HG02981 (cell line): ENCODE measurements at regions not wholly inside any gene's neighbourhood (a gene's known extent, or its start where the extent isn't known, plus 50 kb on each side); places are given as distances from the start of the nearest gene placed in this dataset.

Source experiments
- ATAC-seq: cut with Tn5 transposase; IDR thresholded peaks from one replicate; pipeline ENCODE4 v1.9.1; 2021; ENCODE audit warnings: mild to moderate bottlenecking, moderate library complexity; ENCODE audit not compliant: unreplicated experiment

DNA sequence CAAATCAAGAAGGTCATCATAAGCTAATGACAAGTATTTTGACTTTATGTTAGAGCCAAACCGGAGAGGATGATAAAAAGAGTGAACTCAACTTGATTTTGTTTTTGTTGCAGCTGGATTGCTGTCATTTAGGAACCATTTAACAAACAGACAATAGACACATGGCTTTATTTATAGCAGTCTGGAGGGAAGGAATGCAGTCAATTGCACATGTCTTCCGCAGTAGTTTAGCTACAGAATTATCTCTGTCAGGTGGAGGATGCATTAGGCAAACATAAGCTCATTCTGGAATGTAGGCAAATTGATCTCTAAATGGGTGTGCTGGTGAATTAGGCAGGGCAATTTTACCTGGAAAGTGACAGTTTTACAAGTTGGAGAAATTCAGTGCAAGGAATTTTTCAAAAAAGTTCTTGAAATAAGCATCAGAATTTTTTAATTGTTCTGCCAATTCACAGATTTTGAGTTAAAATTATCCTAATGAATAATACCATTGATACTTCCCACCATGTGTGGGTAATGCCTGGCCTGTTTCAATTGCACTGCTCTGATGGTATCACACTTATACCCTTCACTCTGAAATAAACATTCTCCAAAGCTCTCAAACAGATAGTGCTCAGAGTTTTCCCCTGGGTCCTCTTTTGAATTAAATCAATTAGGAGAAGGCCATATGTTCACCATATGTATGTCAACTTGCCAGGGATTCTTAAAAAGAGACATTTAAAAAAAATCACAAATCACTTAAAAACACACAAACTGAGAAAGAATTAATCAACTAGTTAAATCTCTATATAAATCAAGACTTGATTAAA, 318.3 kb downstream of the NDFIP2 start:
- no peak for ATAC-seq

DNA sequence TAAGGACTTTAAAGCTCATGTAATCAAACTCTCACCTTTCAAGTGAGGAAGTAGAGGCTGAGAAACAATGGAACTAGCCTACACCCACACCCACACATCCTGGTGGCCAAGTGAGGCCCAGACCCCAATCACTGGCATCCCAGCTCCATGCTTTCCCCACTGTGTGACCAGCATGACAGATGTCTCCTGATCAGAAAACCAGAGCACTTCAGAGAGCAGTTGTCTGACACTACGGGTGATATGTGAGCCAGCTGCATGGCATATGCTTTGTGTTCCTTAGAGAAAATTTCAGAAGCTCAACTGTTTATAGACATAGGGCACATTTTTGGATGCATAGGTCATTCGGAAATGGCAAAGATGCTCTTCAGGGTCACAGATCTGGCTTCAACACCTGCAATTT, 315.2 kb downstream of the NDFIP2 start:
- ATAC-seq = no peak

DNA sequence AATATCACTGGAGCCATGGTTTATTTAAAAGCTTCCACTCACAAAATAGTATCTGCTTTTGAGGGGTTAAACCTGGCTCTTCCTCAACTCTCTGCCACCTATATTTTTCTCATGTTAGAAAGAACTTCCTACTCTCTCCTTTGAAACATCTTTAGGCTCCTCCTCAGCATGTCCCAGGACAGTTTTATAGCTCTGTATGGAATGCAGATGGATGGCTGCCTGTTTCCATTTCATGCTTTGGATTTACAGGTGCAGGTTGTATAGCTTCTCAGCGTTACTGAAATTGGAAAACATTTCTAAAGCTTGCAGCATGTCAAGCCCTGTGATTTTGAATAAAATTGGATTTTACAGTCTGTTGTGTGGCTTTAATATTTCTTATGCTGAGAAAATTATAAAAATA, 314.0 kb downstream of the NDFIP2 start:
- no peak for ATAC-seq

DNA sequence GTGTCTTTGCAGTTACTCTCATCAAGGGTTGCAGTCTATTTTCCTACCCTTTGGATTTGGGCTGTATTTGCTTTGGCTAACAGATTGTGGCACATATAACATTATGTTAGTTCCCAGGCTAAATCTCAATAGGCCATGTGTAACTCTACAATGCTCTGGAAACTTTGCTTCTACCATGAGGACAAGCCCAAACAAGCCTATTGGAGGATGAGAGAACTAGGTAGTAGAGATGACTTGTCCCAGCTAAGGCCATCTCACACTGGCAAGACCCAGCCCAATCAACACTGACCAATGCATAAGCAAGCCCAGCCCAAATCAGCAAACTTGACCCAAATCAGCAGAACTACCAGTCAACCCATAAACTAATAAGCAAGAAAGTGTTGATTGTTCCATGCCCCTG, 311.8 kb downstream of the NDFIP2 start:
- ATAC-seq = no peak

DNA sequence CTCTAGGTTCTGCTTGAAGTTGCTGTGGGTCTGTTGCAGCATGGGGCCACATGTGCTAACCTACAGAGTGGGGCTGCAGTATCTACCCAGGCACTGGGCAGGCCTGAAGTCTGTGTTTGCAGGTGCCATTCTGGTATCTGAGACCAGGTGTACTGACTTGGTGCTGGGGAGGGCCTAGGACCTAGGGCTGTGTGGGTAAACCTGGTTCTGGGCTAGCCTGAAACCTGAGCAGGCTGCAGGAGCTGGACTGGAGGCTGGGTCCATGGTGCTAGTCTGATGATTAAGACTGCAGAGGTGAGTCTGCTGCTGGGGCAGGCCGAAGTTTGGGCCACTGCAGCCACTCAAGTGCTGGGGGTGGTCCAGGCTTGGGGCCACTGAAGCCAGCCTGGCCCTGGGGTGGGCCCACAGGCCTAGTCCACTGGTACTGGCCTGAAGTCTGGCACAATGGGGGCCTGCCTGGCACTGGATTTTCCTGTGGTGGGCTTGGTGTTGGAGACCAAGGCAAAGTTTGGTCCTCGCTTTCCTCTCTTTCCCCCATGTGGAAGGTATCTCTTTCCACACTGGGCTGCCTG, 310.6 kb downstream of the NDFIP2 start:
- no peak for ATAC-seq

DNA sequence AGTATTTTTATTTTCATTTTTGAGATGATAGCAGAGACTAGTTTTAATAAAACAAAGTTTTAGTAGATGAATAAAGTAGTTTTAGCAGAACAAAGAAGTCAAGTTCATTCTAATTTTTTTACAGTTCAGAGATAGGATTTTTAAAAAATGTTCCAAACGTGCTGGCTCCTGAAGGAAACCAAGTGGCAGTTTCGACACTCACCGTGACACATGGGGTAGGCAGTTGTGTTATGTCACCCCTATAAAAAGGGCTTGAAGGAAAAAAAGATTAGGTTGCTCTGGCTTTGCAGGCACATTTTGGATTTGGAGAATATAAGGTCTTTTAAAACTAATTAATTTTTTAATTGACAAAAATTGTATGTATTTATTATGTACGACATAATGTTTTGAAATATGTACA, 305.2 kb downstream of the NDFIP2 start:
- ATAC-seq = no peak

DNA sequence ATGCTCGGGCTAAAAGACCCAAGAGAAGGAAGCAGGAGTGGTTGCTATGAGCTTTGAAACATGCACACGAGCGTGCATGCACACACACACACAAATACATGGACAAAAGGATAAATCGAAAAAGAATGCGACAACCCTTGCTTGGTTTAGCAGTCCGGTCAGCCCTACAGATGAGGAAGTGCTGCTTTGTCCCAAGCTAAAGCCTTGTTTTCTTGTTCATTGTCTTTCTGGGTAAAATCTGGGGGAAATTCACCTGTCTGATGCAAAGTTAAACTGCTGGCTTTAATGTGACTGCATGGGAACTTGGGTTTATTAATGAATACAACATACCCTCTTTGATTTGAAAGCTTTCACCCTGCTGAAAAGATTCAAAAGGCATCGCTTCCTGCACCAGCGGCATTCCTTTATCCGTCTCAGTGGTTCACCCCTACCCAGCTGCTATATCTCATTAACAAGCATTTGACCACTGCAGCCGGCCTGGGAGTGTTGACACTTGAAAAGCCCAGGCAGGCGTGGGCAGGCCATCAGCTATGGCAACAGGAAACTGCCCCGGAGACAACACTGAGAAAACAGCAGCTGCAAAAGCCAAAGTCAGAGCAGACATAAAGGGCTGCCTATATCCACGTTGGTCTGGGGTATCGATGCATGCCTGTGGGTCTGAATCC, 301.7 kb downstream of the NDFIP2 start:
- no peak for ATAC-seq

DNA sequence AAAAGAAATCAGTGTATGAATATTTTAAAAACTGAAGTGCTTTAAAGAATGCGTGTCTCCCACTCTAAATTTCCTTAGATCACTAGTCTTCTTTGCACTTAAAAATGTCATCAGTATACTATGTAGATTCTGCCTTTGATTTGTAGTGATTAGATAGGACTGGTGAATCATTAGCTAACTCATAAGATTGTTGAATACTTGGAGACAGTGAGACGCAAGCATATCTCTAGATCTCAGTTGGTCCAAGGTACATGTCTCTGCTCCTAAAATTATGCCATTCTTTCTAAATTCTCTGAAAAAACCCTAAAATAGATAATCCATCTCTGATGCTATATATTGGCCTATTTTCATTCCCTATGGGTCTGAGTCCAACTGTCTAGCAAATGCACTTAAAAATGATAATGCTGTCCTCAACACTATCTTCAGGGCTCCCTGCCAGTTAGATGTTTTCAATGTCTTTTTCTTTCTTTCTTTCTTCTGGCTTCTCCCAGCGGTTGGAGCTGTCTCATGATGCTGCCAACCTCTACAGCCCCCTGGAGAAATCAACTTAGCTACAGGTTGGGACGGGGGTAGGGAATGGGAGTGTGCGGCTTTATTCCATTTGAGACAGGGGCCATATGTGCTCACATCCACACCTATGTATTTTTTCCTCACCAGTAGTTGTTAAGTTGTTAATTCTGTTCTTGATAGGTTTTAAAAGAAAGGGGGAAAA, 301.0 kb downstream of the NDFIP2 start:
- ATAC-seq = no peak

DNA sequence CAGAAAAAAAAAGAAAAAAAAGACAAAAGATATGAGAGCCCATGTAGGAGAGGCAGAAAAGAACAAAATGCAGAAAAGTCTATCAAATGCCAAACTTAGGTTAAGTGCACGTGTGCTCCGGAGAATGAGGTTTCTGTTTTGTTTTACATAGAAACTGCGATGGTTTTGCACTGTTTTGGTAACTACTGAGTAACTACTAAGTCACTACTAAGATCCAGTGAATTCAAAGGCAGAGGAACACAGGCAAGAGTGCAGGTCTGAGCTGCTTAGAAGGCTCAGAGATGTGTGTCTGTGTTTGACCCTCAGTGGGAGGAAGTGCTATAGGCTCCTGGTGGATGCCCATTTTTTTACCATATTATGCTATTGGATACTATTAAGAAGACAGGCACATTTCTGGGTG, 299.3 kb downstream of the NDFIP2 start:
- no peak for ATAC-seq

DNA sequence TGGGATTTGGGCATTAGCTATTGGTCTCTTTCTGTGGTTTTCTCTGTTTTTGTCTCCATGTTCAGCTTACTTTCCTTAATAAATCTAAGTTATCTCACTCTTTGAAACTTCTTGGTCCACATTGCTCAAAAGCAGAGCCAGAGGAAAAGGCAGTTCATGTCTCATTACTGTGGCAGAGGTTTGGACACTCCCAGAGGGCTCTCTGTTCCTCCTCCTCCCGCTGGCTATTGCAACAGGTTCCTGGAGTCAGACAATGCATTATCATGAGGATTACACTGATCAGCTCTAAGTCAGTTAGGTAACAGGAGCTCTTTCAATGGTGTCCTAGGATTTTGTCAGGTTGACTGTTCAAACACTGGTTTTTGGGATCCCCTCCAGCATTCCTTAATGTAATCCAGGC, 298.8 kb downstream of the NDFIP2 start:
- no peak for ATAC-seq

DNA sequence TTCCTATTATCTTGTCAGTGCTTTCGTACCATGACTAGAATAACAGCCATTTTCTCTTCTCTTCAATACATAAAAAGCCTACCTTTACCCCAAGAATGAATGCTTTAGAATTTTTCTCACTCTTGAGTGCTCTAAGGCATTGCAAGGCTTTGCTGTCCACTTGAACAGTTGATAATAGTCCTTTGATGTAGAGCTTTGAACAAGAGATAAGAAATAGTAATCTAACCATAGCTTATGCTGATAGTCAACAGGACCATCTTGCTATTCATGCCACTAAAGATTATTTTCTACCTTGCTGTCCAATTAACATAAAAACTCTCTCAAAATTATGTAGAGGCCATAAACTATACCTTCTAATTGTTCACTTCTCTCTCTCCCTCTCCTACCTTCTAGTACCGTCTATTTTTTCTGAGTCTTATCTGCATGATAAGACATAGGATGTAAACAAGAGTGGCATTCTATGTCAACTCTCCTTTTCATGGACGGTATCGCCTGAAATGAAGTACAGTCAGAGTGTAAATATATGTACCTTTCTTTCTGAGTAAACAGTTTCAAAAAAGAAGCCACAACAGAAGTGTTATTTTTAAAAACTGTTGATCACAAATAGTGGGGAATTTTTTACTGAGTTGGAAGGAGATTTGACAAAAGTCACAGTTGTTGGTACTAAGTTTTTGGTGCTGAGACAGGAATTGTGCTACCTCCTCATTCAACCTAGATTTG, 297.9 kb downstream of the NDFIP2 start:
- ATAC-seq = no peak

DNA sequence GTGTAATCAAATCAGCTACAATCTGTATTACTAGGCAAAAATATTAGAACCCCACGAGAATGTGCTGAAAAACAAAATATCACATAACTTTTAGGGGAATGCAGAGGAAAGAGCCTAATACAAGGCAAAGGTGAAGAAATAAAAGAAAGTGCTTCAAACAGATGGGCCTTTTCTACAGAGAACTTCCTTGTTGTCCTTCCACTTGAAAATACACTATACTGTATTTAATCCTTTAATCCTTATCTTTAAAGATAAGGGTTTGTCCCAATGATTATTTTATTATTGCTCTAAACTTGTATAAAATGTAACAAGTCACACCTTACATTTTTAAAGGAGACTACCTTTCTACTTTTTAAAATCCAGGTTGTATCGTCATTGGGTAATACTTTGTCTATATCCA, 296.5 kb downstream of the NDFIP2 start:
- ATAC-seq = no peak

DNA sequence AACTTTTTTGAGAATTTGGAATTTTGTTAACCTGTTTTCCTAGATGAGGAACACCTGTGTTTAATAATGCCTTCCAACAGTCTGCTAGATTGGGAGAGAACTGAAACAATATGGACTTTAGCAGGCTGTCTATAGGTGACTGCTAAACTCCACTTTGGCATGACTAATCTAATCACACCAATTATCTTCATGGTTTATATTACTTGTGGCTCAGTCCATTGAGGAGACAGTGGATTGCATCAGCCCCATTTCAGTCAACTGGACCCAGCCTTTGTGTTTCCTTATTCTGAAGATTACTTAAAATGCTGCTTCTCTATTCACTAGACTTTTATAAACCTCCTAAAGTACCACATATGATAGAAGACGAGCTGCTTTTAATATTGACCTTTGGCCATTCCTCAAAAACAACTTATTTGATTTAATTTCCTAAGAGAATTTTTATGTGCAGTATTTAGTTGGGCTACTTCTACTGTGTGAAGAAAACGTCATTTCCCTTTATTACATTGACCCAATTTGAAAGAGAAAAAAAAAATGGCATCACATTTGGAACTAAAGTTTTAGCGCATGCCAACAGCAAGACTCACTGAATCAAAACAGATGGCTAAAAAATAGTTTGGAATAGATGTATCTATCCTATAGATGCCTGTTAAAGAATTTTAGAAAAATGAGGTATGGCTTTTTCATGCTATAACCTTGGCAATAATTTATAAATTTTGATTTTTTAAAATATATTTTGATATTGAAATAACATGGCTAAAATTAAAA, 295.8 kb downstream of the NDFIP2 start:
- ATAC-seq = no peak

DNA sequence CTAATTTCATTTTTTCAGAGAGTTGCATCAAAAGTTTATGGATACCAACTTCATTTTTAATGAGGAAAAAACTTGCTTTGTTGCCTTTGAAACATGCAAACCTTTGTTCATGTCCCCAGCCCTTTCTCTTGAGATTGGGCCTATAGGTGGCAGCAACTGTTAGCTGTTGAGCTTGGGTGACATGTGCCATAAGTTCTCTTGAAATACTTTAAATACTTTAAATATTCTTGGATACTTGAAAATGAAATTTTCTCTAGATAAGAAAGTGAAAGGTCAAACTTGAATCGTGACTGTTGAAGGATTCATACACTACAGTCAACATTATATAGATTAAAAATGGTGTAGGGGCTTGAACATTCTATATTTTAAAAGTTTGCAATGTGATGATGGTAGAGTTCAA, 294.9 kb downstream of the NDFIP2 start:
- no peak for ATAC-seq

DNA sequence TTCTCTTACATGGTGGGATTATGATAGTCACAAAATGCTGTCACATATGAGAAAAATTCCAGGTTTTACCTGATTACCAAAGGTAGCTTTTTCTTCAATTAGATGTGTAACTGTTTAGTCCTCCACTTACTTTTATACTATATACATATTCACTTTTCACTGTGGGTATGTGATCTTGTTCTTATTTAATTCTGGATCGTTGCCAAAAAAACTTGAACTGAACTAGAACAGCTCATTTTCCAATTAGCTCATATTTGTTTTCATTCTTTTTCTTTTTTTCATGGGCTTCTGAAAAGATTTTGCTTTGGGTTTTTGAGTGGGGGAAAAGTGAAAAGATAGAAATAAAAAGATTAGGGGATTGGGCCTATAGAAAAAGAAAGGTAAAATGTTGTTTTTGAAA, 291.9 kb downstream of the NDFIP2 start:
- ATAC-seq = no peak

DNA sequence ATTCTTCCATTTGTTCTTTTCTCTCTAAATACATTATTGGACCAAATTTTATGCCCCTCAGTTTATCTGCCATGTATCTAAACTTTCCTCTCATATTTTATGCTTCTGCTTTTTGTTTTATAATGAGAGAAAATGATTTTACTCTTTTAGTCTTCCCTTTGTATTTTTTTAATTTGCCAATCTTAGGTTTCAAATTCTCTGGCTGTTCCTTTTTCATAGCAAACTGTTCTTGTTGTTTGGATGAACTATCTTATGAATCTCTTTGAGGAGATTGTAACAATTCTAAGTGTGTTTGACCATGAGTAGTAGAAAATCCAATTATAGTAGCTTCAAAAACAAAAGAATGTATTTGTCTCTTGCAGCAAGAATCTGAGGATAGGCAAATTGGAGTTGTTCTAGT, 290.5 kb downstream of the NDFIP2 start:
- ATAC-seq = no peak

DNA sequence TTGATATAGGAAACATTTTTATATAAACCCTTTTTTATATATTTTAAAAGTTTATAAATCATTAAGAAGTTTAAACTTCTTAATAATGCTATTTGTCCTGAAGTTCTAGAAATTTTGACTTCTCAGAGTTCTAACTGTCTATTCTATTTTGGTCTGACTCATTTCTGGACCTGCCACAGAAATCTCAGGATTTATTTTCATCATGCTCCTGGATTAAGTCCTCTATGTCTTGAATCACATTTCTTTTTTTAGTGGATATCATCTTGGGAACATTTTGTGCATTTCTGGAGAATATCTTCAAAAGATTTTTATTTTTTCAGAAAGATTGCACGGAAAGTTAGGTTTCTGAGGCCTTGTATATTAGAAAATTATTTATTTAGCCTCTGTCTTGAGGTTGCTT, 289.1 kb downstream of the NDFIP2 start:
- no peak for ATAC-seq

DNA sequence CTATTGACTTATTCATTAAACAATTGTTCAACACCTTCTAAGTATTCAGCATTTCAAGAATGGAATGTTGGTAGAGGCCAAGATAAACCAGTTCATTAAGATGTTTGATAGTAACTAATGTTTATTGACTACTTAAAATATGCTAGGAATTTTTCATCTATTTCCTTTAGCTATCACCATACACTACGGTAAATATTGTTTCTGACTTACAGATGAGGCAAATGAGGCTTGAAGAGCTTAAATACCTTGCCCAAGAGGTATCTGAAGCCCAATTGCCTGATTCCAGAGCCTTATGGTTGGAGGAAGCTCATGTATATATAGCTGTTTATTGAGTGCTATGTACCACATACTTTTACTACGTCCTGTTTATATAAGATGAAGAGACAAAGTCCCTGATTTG, 286.2 kb downstream of the NDFIP2 start:
- ATAC-seq = no peak

DNA sequence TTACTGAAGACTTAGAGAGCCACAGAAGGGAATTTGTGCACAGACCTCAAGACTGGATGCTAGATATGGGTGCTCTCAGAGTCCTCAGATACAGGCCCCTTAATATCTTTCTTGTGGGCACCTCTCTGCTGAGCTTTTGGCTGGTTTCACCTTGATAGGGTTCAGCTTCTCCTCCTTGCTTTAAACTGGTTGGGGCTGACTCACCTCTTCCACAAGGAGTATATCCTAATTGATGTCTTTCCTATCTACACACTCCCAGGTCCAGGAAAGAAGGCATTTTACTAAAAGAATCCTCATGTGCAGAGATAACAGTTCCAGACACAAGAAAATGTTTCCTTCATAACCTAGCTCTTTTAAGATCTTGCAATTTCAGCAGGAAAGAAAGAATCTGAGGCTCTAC, 284.4 kb downstream of the NDFIP2 start:
- no peak for ATAC-seq

DNA sequence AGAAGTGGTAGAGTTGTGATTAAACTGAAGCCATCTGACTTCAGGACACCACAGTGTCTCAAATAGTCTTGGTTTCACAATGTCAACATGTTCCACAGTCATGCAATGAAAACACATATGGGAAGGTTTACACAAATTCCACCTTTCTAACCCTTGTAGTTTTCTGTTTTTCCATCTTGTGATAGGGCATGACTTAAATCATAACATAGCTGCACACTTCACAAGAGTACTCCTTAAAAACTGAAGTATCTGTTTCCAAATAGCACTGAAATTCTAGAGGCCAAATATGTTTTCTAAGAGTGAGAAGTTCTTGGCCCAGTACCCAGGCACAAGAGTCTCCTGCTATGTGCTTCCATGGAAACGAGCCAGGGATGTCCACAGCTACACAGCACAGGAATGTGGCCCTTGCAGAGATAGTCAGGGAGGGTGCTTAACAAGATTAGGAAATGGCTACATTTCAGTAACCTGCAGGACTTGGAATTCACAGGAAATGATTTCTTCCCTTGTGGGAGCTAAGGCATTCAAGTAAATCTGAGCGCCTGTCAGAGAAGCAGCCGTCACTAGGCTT, 269.1 kb downstream of the NDFIP2 start:
- no peak for ATAC-seq
